H1 (cell line): ENCODE measurements at regions not wholly inside any gene's neighbourhood (a gene's known extent, or its start where the extent isn't known, plus 50 kb on each side); places are given as distances from the start of the nearest gene placed in this dataset.

Source experiments
- CTCF ChIA-PET: fragments of 300-600 bp; sonication (Branson Sonifier 250); formaldehyde crosslinking; loops from one replicate; lab custom pipeline; 2021; ENCODE audit not compliant: partially characterized antibody; lab: Charles Lee
- POLR2A ChIA-PET: fragments of 300-600 bp; sonication (Branson Sonifier 250); formaldehyde crosslinking; loops from one replicate; lab custom pipeline; 2021; ENCODE audit warnings: inconsistent platforms; ENCODE audit not compliant: partially characterized antibody; lab: Charles Lee
- DNase-seq, 2 experiments: peaks; one replicate each; pipeline versions ENCODE4 v3.0.0 to v3.0.0-alpha.2; 2010 to 2022; ENCODE audit warnings: low spot score in 2 of 2, low read depth in 1 of 2, mixed read lengths in 1 of 2
- FAIRE-seq: peaks from 2 replicates; lab custom pipeline; 2011; peaks lifted over from hg19 to GRCh38; lab: Jason Lieb, UNC
- H2AFZ ChIP-seq: 2 replicates; pipeline ENCODE4 v1.8.1; 2012; ENCODE audit warnings: low read length, inconsistent platforms
- H2AK5ac ChIP-seq: 2 replicates; pipeline ENCODE4 v1.6.1; 2013; ENCODE audit warnings: low read depth, low read length
- H2BK120ac ChIP-seq: replicated peaks from 2 replicates; pipeline ENCODE3; 2013; ENCODE audit warnings: low read depth, low read length, inconsistent platforms
- H2BK12ac ChIP-seq: 2 replicates; pipeline ENCODE4 v1.6.1; 2013; ENCODE audit warnings: low read depth, low read length
- H2BK15ac ChIP-seq: 2 replicates; pipeline ENCODE4 v1.6.1; 2013; ENCODE audit warnings: low read length
- H2BK20ac ChIP-seq: 2 replicates; pipeline ENCODE4 v1.6.1; 2013; ENCODE audit warnings: low read length
- H2BK5ac ChIP-seq: 2 replicates; pipeline ENCODE4 v1.6.1; 2013; ENCODE audit warnings: low read depth, low read length
- H3K14ac ChIP-seq: 2 replicates; pipeline ENCODE4 v1.6.1; 2013; ENCODE audit warnings: inconsistent platforms; ENCODE audit not compliant: insufficient read length
- H3K18ac ChIP-seq: 2 replicates; pipeline ENCODE4 v1.6.1; 2013; ENCODE audit warnings: low read length; ENCODE audit errors: extremely low read depth
- H3K23ac ChIP-seq: 2 replicates; pipeline ENCODE4 v1.6.1; 2013; ENCODE audit warnings: inconsistent platforms; ENCODE audit not compliant: insufficient read length
- H3K23me2 ChIP-seq: 2 replicates; pipeline ENCODE4 v1.6.1; 2013; ENCODE audit warnings: low read depth, low read length
- H3K27ac ChIP-seq: 2 replicates; pipeline ENCODE4 v1.6.1; 2011; ENCODE audit warnings: low read depth, low read length, inconsistent platforms
- H3K27me3 ChIP-seq, 4 experiments: replicated peaks in 1 of 4; 1 replicate in 1 of 4; 2 replicates in 3 of 4; pipeline versions ENCODE4 v1.6.1 to v1.8.1; 2011 to 2013; ENCODE audit warnings: low read length in 3 of 4, mild to moderate bottlenecking in 3 of 4, inconsistent platforms in 2 of 4, mixed read lengths in 2 of 4, moderate library complexity in 1 of 4; ENCODE audit not compliant: control insufficient read depth in 3 of 4, insufficient read depth in 3 of 4; ENCODE audit errors: extremely low read depth in 1 of 4
- H3K36me3 ChIP-seq, 4 experiments: 2 replicates each; pipeline versions ENCODE4 v1.6.1 to v1.8.1; 2011 to 2013; ENCODE audit warnings: mild to moderate bottlenecking in 4 of 4, low read length in 3 of 4, moderate library complexity in 2 of 4, control low read depth in 1 of 4, inconsistent platforms in 1 of 4; ENCODE audit not compliant: insufficient read depth in 4 of 4, control insufficient read depth in 2 of 4
- H3K4ac ChIP-seq: replicated peaks from 2 replicates; pipeline ENCODE3; 2013; ENCODE audit warnings: low read length, low read depth, mixed read lengths, inconsistent platforms; ENCODE audit not compliant: insufficient read length
- H3K4me1 ChIP-seq, 4 experiments: replicated peaks in 1 of 4; 1 replicate in 1 of 4; 2 replicates in 3 of 4; pipeline versions ENCODE4 v1.6.1 to v1.8.1; 2011 to 2013; ENCODE audit warnings: low read length in 3 of 4, inconsistent platforms in 2 of 4, mixed read lengths in 1 of 4; ENCODE audit not compliant: insufficient read depth in 4 of 4, control insufficient read depth in 3 of 4
- H3K4me2 ChIP-seq, 2 experiments: 2 replicates each; pipeline versions ENCODE4 v1.6.1 to v1.8.1; 2011 to 2013; ENCODE audit warnings: low read depth in 2 of 2, low read length in 2 of 2, control low read depth in 1 of 2, inconsistent platforms in 1 of 2, mild to moderate bottlenecking in 1 of 2; ENCODE audit not compliant: insufficient read depth in 1 of 2
- H3K4me3 ChIP-seq, 4 experiments: fragments of 200-600, 300-600 bp in 1 of 4; sonication (generic), shearing (Covaris generic), sonication (Bioruptor Twin) in 1 of 4; 2 replicates each; pipeline versions ENCODE4 v1.5.1 to v1.8.1; 2011 to 2016; ENCODE audit warnings: low read length in 4 of 4, low read depth in 3 of 4, control low read depth in 2 of 4, inconsistent platforms in 2 of 4, mild to moderate bottlenecking in 2 of 4, mixed read lengths in 1 of 4, moderate library complexity in 1 of 4; ENCODE audit not compliant: insufficient read depth in 2 of 4; ENCODE audit errors: extremely low read depth in 1 of 4
- H3K56ac ChIP-seq: replicated peaks from 2 replicates; pipeline ENCODE3; 2013; ENCODE audit warnings: low read depth, mild to moderate bottlenecking, mixed read lengths, low read length, inconsistent platforms; ENCODE audit not compliant: insufficient read length
- H3K79me1 ChIP-seq: 2 replicates; pipeline ENCODE4 v1.6.1; 2013; ENCODE audit warnings: low read depth, low read length, control low read depth
- H3K79me2 ChIP-seq, 2 experiments: 2 replicates each; pipeline versions ENCODE4 v1.6.1 to v1.8.1; 2012 to 2013; ENCODE audit warnings: low read length in 2 of 2, mild to moderate bottlenecking in 2 of 2, inconsistent platforms in 1 of 2; ENCODE audit not compliant: insufficient read depth in 2 of 2, control insufficient read depth in 1 of 2
- H3K9ac ChIP-seq, 4 experiments: replicated peaks in 1 of 4; 1 replicate in 1 of 4; 2 replicates in 3 of 4; pipeline versions ENCODE4 v1.6.1 to v1.8.1; 2011 to 2013; ENCODE audit warnings: low read depth in 3 of 4, low read length in 3 of 4, control low read depth in 2 of 4, mild to moderate bottlenecking in 2 of 4, moderate library complexity in 2 of 4, inconsistent platforms in 1 of 4; ENCODE audit errors: extremely low read depth in 1 of 4
- H3K9me3 ChIP-seq, 2 experiments: 2 replicates each; pipeline versions ENCODE4 v1.6.1 to v1.8.1; 2012 to 2013; ENCODE audit warnings: mild to moderate bottlenecking in 2 of 2, moderate library complexity in 2 of 2, control low read depth in 1 of 2, inconsistent platforms in 1 of 2, low read depth in 1 of 2, low read length in 1 of 2, mixed read lengths in 1 of 2; ENCODE audit not compliant: insufficient read depth in 2 of 2
- H4K20me1 ChIP-seq, 2 experiments: replicated peaks in 1 of 2; 2 replicates each; pipeline versions ENCODE3 to v1.8.1; 2011 to 2013; ENCODE audit warnings: inconsistent platforms in 2 of 2, low read length in 2 of 2, mild to moderate bottlenecking in 1 of 2; ENCODE audit not compliant: insufficient read depth in 2 of 2, control insufficient read depth in 1 of 2
- H4K5ac ChIP-seq: 2 replicates; pipeline ENCODE4 v1.6.1; 2013; ENCODE audit warnings: low read length, low read depth, mixed read lengths, inconsistent platforms; ENCODE audit not compliant: insufficient read length
- H4K8ac ChIP-seq: 2 replicates; pipeline ENCODE4 v1.8.0; 2013; ENCODE audit warnings: mild to moderate bottlenecking, moderate library complexity, low read length, inconsistent platforms; ENCODE audit not compliant: insufficient read depth; ENCODE audit errors: extremely low read depth
- H4K91ac ChIP-seq: replicated peaks from 2 replicates; pipeline ENCODE3; 2013; ENCODE audit warnings: low read length, mixed read lengths, inconsistent platforms; ENCODE audit not compliant: insufficient read length
- SRF ChIP-seq: IDR thresholded peaks from 2 replicates; pipeline ENCODE4 v1.6.1; 2011; ENCODE audit warnings: mild to moderate bottlenecking, low read depth, low read length, moderate library complexity
- WGBS, 2 experiments: shearing (Covaris generic) in 1 of 2; methylation state at CpG; one replicate each; pipeline versions ENCODE4 v1.1.6 to v1.1.7; 2013 to 2015; ENCODE audit warnings: low lambda C conversion rate in 2 of 2, mixed read lengths in 2 of 2, inconsistent platforms in 1 of 2, low coverage in 1 of 2, missing lambda C conversion rate in 1 of 2; ENCODE audit not compliant: insufficient replicate concordance in 2 of 2, insufficient coverage in 1 of 2, insufficient read length in 1 of 2; ENCODE audit errors: extremely low coverage in 1 of 2, missing lambda C conversion rate in 1 of 2; 5-methylcytosine and 5-hydroxymethylcytosine counted together
- TF ChIP-seq, protein P1 (sequence below): IDR thresholded peaks from 2 replicates; pipeline ENCODE4 v1.6.1; 2012; ENCODE audit warnings: inconsistent platforms

DNA sequence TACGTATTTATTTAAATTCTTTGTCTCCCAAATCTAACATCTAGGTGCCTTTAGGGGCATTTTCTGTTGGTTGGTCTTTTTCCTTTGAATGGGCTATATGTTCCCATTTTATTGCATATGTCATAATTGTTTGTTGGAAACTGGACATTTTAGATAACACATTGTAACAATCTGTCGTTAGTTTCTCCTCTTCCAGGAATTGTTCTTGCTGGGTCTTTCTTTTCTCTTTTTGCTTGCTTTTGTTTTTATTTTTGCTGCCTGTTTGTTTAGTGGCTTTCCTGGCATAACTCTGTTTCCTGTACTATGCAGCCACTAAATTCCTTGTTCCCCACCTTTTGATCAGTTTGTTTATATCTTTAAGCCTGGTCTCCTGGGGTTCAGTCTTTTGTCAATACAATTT, 244.3 kb upstream of the RTL1 start:
- Histone ChIP-seq H3K27me3 (peaks cover 0 to 6% (median 0%) of the 10 kb centered on the region in 4 experiments; a peak in 2 of 7 replicates), H3K23me2 (no peaks in the 10 kb centered on the region), H3K36me3 (no peaks in the 10 kb centered on the region), H4K5ac (no peak overlapping the region), H3K9me3 (no peaks in the 10 kb centered on the region), H3K9ac (no peak overlapping the region), H3K79me2 (no peaks in the 10 kb centered on the region), H2BK120ac (no peak overlapping the region), H2BK15ac (no peak overlapping the region), H2BK5ac (no peak overlapping the region), H3K4me1 (peaks cover 6 to 16% (median 10%) of the 10 kb centered on the region in 4 experiments; a peak in 6 of 7 replicates), H3K4me3 (no peak overlapping the region), H4K91ac (no peak overlapping the region), H3K23ac (no peak overlapping the region), H2AK5ac (no peak overlapping the region), H4K8ac (no peak overlapping the region), H3K79me1 (no peaks in the 10 kb centered on the region), H3K4ac (no peak overlapping the region), H4K20me1 (no peaks in the 10 kb centered on the region), H2AFZ (no peak overlapping the region), H3K14ac (no peak overlapping the region), H3K4me2 (no peak overlapping the region), H2BK12ac (no peak overlapping the region), H3K56ac (no peak overlapping the region), H2BK20ac (no peak overlapping the region), H3K27ac (no peak overlapping the region), H3K18ac (no peak overlapping the region)
- TF ChIP-seq, protein P1, sequence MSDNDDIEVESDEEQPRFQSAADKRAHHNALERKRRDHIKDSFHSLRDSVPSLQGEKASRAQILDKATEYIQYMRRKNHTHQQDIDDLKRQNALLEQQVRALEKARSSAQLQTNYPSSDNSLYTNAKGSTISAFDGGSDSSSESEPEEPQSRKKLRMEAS = no peak
- no peak for TF ChIP-seq SRF
- no peak for FAIRE-seq
- CTCF ChIA-PET = interaction anchor here (0.6 to 1.6 kb wide), 3 partner anchors 20 to 359 kb away, joined by 3 to 5 read pairs (median 3); no protein-coding TSS in a partner anchor
- DNase-seq = no peak
- WGBS, 2 experiments = 83% methylated on average over 2 of the region's 2 CpGs; no CpG with 5 or more reads in 1 of the 2 experiments
- POLR2A ChIA-PET = no interaction called here
